HepG2 (cell line): ENCODE measurements at regions not wholly inside any gene's neighbourhood (a gene's known extent, or its start where the extent isn't known, plus 50 kb on each side); places are given as distances from the start of the nearest gene placed in this dataset.

Experiments
- ATAC-seq: fragments of 200-7000 bp; cut with Tn5 transposase; 3 replicates; pipeline ENCODE4 v1.9.1; 2020; ENCODE audit warnings: mild to moderate bottlenecking, moderate library complexity
- BruUV-seq: library from RNA; stranded (reverse); fragments of 400-500 nt; replicated peaks from 2 replicates; lab custom pipeline; 2021; lab: Mats Ljungman, UMichigan
- CTCF ChIA-PET: fragments of 300-600 bp; formaldehyde crosslinking; extraction: SDS; loops from one replicate; lab custom pipeline; 2021; ENCODE audit warnings: low total read pairs, inconsistent platforms, low intra/inter-chr PET ratio; lab: Yijun Ruan, JAX
- POLR2A ChIA-PET: fragments of 350-600 bp; sonication (Branson Sonifier 250); formaldehyde crosslinking; loops from one replicate; lab custom pipeline; 2020; ENCODE audit warnings: antibody characterized with exemption, inconsistent platforms; lab: Yijun Ruan, JAX
- DNase-seq: peaks from one replicate; pipeline ENCODE4 v3.0.0-alpha.2; 2015; ENCODE audit warnings: low spot score
- FAIRE-seq: peaks from 3 replicates; lab custom pipeline; 2011; peaks lifted over from hg19 to GRCh38; lab: Jason Lieb, UNC
- H2AFZ ChIP-seq: one replicate; pipeline ENCODE4 v1.6.1; 2011; ENCODE audit warnings: low read length, inconsistent platforms
- H3K27ac ChIP-seq: fragments of 300-600 bp; 3 replicates; pipeline ENCODE4 v1.8.0; 2011; ENCODE audit warnings: mixed run types, mild to moderate bottlenecking, mixed read lengths, low read length, inconsistent platforms; ENCODE audit not compliant: insufficient read depth; ENCODE audit errors: extremely low read length
- H3K27me3 ChIP-seq, 2 experiments: fragments of 200-600 bp in 1 of 2; 2 replicates in 1 of 2; 3 replicates in 1 of 2; pipeline versions ENCODE4 v1.6.0 to v1.8.0; 2011; ENCODE audit warnings: low read length in 2 of 2, mild to moderate bottlenecking in 2 of 2, moderate library complexity in 2 of 2, inconsistent platforms in 1 of 2; ENCODE audit not compliant: insufficient read depth in 2 of 2, control insufficient read depth in 1 of 2
- H3K36me3 ChIP-seq, 2 experiments: fragments of 200-600 bp in 1 of 2; replicated peaks in 1 of 2; 2 replicates in 1 of 2; 3 replicates in 1 of 2; pipeline versions ENCODE4 v1.5.1 to v1.8.0; 2011; ENCODE audit warnings: low read length in 2 of 2, inconsistent platforms in 1 of 2; ENCODE audit not compliant: insufficient read depth in 2 of 2, control insufficient read depth in 1 of 2
- H3K4me1 ChIP-seq: 2 replicates; pipeline ENCODE4 v1.5.1; 2012; ENCODE audit warnings: low read length, inconsistent platforms; ENCODE audit not compliant: insufficient read depth
- H3K4me2 ChIP-seq: 2 replicates; pipeline ENCODE4 v1.6.0; 2011; ENCODE audit warnings: low read depth, low read length, inconsistent platforms
- H3K4me3 ChIP-seq, 3 experiments: fragments of 200-600 bp in 1 of 3; sonication (generic), shearing (Covaris generic) in 1 of 3; replicated peaks in 1 of 3; 2 replicates each; pipeline ENCODE4 v1.5.1; 2011 to 2016; ENCODE audit warnings: low read length in 3 of 3, inconsistent platforms in 2 of 3, low read depth in 2 of 3, mild to moderate bottlenecking in 2 of 3, control low read depth in 1 of 3, mixed read lengths in 1 of 3; ENCODE audit not compliant: insufficient read depth in 1 of 3
- H3K79me2 ChIP-seq: one replicate; pipeline ENCODE4 v1.6.1; 2011; ENCODE audit warnings: low read length, inconsistent platforms; ENCODE audit not compliant: insufficient read depth
- H3K9ac ChIP-seq: 2 replicates; pipeline ENCODE4 v1.6.0; 2011; ENCODE audit warnings: mild to moderate bottlenecking, low read depth, low read length, inconsistent platforms; ENCODE audit not compliant: insufficient read depth
- H3K9me3 ChIP-seq: 2 replicates; pipeline ENCODE4 v1.5.1; 2012; ENCODE audit warnings: mild to moderate bottlenecking, low read length
- H4K20me1 ChIP-seq: 2 replicates; pipeline ENCODE4 v1.6.0; 2011; ENCODE audit warnings: inconsistent platforms, mild to moderate bottlenecking, low read length, moderate library complexity; ENCODE audit not compliant: insufficient read depth
- JDP2 ChIP-seq: sonication (generic); formaldehyde crosslinking; IDR thresholded peaks from 2 replicates; pipeline ENCODE4 v1.8.1; 2022; ENCODE audit warnings: missing genetic modification reagents, borderline replicate concordance
- KAT7 ChIP-seq: IDR thresholded peaks from 2 replicates; pipeline ENCODE4 v1.6.1; 2018; ENCODE audit warnings: borderline replicate concordance, missing compliant biosample characterization
- MEIS2 ChIP-seq: sonication (generic); formaldehyde crosslinking; IDR thresholded peaks from 2 replicates; pipeline ENCODE4 v1.9.0; 2021; ENCODE audit warnings: mild to moderate bottlenecking, missing genetic modification reagents
- MTA3 ChIP-seq: sonication (generic); formaldehyde crosslinking; IDR thresholded peaks from 2 replicates; pipeline ENCODE4 v1.4.0; 2020; ENCODE audit warnings: missing genetic modification reagents
- NFATC3 ChIP-seq: sonication (generic); formaldehyde crosslinking; IDR thresholded peaks from 2 replicates; pipeline ENCODE4 v1.5.1; 2020; ENCODE audit warnings: mild to moderate bottlenecking, missing genetic modification reagents
- NFE2 ChIP-seq: sonication (generic); formaldehyde crosslinking; IDR thresholded peaks from 2 replicates; pipeline ENCODE4 v1.4.0; 2020; ENCODE audit warnings: missing genetic modification reagents
- STAG1 ChIP-seq: sonication (generic); formaldehyde crosslinking; IDR thresholded peaks from 2 replicates; pipeline ENCODE4 v1.4.0; 2020; ENCODE audit warnings: missing genetic modification reagents
- ZMYM3 ChIP-seq: sonication (generic); formaldehyde crosslinking; IDR thresholded peaks from 2 replicates; pipeline ENCODE4 v1.5.1; 2020; ENCODE audit warnings: mild to moderate bottlenecking, missing genetic modification reagents
- ZNF382 ChIP-seq: sonication (generic); formaldehyde crosslinking; IDR thresholded peaks from 2 replicates; pipeline ENCODE4 v1.5.0; 2020; ENCODE audit warnings: missing genetic modification reagents, mild to moderate bottlenecking, borderline replicate concordance
- ZNF672 ChIP-seq: sonication (generic); formaldehyde crosslinking; IDR thresholded peaks from 2 replicates; pipeline ENCODE4 v1.8.1; 2022; ENCODE audit warnings: missing genetic modification reagents
- ZNF737 ChIP-seq: sonication (generic); formaldehyde crosslinking; IDR thresholded peaks from 2 replicates; pipeline ENCODE4 v1.5.0; 2020; ENCODE audit warnings: missing genetic modification reagents, mild to moderate bottlenecking, borderline replicate concordance
- ZNF775 ChIP-seq: sonication (generic); formaldehyde crosslinking; IDR thresholded peaks from 2 replicates; pipeline ENCODE4 v1.4.0; 2020; ENCODE audit warnings: missing genetic modification reagents, mild to moderate bottlenecking, moderate library complexity, borderline replicate concordance
- WGBS: methylation state at CpG from one replicate; pipeline ENCODE4 v1.1.6; 2017; ENCODE audit warnings: low lambda C conversion rate; 5-methylcytosine and 5-hydroxymethylcytosine counted together
- in situ Hi-C: cut with HindIII; loops from 2 replicates; pipeline ENCODE4 v1.10.0; 2017; ENCODE audit warnings: low pct_unique_long_range_greater_than_20kb; ENCODE audit not compliant: extremely low pct_ligation_motif_present
- intact Hi-C: fragments of 100-400 bp; cut with micrococcal nuclease; formaldehyde crosslinking; loops from one replicate; pipeline ENCODE4 v1.10.0; 2022; ENCODE audit not compliant: unreplicated experiment
- TF ChIP-seq, protein P1 (sequence below): sonication (generic); formaldehyde crosslinking; IDR thresholded peaks from 2 replicates; pipeline ENCODE4 v1.5.0; 2020; ENCODE audit warnings: missing genetic modification reagents

DNA sequence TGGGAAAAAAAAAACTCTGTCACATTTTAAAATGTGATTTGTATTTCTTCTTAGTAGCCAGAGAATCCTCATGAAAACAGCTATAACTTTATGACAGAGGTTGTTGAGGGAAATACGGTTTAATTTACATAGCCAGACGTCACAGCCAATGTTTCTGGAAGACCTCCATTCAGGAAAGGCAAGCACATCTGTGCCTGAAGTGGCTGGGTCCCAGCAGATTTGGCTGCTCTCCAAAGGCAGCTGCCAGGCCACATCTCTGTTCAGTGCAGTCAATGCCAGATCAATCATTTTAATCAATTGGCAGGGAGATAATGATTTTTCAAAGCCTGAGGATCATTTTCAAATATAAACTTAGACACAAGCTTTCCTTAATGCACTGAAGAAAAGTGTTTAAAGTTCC lies 86.5 kb upstream of the ZIC3 start:
- BruUV-seq: no TSS peak
- intact Hi-C loops: no loop called here
- ChIA-PET CTCF (no interaction called here), POLR2A (no interaction called here)
- no peaks in the 10 kb centered on the region for H3K79me2 ChIP-seq
- no peaks in the 10 kb centered on the region for H3K36me3 ChIP-seq
- H3K9ac ChIP-seq: no peak overlapping the region
- H2AFZ ChIP-seq: no peak overlapping the region
- no peak overlapping the region for H3K4me2 ChIP-seq
- DNase-seq (no peak), FAIRE-seq (no peak), ATAC-seq (no peak)
- H3K9me3 ChIP-seq: no peaks in the 10 kb centered on the region
- no peaks in the 10 kb centered on the region for H3K4me1 ChIP-seq
- no peaks in the 10 kb centered on the region for H4K20me1 ChIP-seq
- H3K4me3 ChIP-seq: no peak overlapping the region
- in situ Hi-C loops: no loop called here
- WGBS: 0% methylated on average over 2 of the region's 2 CpGs
- no peak overlapping the region for H3K27ac ChIP-seq
- H3K27me3 ChIP-seq: no peaks in the 10 kb centered on the region
- no peak for TF ChIP-seq MEIS2
- no peak for TF ChIP-seq ZMYM3 (CRISPR knock-in tag)

DNA sequence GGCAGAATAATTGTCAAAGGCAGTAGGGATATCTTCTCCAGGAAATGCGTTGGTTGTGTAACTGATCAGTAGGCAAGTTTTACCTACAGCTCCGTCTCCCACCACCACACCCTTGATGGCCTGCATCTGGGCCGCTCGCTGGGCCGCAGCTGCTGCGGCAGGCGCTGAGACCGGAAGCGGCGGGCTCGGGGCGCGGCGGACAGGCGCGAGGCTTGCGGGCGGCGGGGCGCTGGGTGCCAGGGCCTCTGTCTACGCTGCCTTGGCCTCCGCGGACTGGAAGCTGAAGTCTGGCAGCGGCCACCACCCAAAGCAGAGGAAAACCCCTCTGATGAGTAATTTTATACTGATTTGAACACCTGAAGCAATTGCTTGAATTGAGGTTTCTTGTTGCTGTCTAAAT lies 124.2 kb upstream of the ZIC3 start:
- in situ Hi-C loops: no loop called here
- WGBS: 75% methylated on average over 8 of the region's 24 CpGs
- no peak for ATAC-seq

More for the DNA sequence above, 124.2 kb upstream of the ZIC3 start:
- no peak for FAIRE-seq
- Histone ChIP-seq H3K4me1 (no peaks in the 10 kb centered on the region), H3K79me2 (no peaks in the 10 kb centered on the region), H3K9me3 (no peaks in the 10 kb centered on the region), H4K20me1 (no peaks in the 10 kb centered on the region), H3K36me3 (no peaks in the 10 kb centered on the region), H3K27me3 (no peaks in the 10 kb centered on the region), H3K4me3 (no peak overlapping the region), H2AFZ (no peak overlapping the region), H3K9ac (no peak overlapping the region), H3K27ac (no peak overlapping the region), H3K4me2 (no peak overlapping the region)
- TF ChIP-seq ZNF382 (CRISPR knock-in tag) (no peak), KAT7 (CRISPR knock-in tag) (no peak), MTA3 (CRISPR knock-in tag) (no peak), NFE2 (CRISPR knock-in tag) (no peak), STAG1 (no peak), ZNF775 (no peak), ZNF672 (CRISPR knock-in tag) (no peak), NFATC3 (CRISPR knock-in tag) (no peak), JDP2 (no peak), ZNF737 (CRISPR knock-in tag) (no peak)
- TF ChIP-seq, protein P1, sequence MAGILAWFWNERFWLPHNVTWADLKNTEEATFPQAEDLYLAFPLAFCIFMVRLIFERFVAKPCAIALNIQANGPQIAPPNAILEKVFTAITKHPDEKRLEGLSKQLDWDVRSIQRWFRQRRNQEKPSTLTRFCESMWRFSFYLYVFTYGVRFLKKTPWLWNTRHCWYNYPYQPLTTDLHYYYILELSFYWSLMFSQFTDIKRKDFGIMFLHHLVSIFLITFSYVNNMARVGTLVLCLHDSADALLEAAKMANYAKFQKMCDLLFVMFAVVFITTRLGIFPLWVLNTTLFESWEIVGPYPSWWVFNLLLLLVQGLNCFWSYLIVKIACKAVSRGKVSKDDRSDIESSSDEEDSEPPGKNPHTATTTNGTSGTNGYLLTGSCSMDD (CRISPR knock-in tag): no peak
- intact Hi-C loops: no loop called here
- CTCF ChIA-PET: no interaction called here
- no TSS peak for BruUV-seq
- no peak for DNase-seq
- POLR2A ChIA-PET: no interaction called here
